ENCODE measurements at regions not wholly inside any gene's neighbourhood (a gene's known extent, or its start where the extent isn't known, plus 50 kb on each side); places are given as distances from the start of the nearest gene placed in this dataset.

DNA sequence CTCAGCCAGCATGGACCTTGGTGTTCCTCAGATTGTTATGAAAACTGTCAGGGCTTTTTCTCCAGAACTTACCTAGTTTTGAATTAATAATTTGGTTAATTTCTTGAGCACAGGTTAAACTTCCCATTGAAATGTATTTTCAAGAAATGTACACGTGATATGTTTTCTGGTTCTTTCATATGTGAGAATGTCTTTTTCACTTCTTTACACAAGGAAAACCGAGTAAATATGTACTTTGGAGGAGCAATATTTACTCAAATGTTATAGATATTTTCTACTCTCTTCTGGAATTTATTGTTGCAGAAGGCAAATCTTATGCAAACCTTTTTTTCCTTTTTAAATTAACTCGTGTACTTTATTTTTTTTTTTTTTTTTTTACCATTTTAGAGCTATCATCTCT is 134.3 kb downstream of the AHR start:
- H3K4me3 ChIP-seq (ENCODE audit: low read length) = no peak overlapping the region
- TF ChIP-seq, protein P1, sequence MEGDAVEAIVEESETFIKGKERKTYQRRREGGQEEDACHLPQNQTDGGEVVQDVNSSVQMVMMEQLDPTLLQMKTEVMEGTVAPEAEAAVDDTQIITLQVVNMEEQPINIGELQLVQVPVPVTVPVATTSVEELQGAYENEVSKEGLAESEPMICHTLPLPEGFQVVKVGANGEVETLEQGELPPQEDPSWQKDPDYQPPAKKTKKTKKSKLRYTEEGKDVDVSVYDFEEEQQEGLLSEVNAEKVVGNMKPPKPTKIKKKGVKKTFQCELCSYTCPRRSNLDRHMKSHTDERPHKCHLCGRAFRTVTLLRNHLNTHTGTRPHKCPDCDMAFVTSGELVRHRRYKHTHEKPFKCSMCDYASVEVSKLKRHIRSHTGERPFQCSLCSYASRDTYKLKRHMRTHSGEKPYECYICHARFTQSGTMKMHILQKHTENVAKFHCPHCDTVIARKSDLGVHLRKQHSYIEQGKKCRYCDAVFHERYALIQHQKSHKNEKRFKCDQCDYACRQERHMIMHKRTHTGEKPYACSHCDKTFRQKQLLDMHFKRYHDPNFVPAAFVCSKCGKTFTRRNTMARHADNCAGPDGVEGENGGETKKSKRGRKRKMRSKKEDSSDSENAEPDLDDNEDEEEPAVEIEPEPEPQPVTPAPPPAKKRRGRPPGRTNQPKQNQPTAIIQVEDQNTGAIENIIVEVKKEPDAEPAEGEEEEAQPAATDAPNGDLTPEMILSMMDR (IDR thresholded peaks at IDR 0.05; ENCODE audit: low read depth, low read length, poor library complexity, severe bottlenecking) = no peak
- TF ChIP-seq EZH2phosphoT487 (IDR thresholded peaks at IDR 0.05; ENCODE audit: borderline replicate concordance, low read length) = no peak
- H3K27ac ChIP-seq (ENCODE audit: low read depth, low read length) = no peak overlapping the region
- no peaks in the 10 kb centered on the region for H3K27me3 ChIP-seq (ENCODE audit: control insufficient read depth, low read length)
- no peaks in the 10 kb centered on the region for H3K4me1 ChIP-seq (ENCODE audit: control insufficient read depth, low read length)
- H3K79me2 ChIP-seq (ENCODE audit: control insufficient read depth, low read length) = no peaks in the 10 kb centered on the region
- no peaks in the 10 kb centered on the region for H3K36me3 ChIP-seq (ENCODE audit: control insufficient read depth, low read length)
- no peaks in the 10 kb centered on the region for H3K9me2 ChIP-seq (replicated peaks; ENCODE audit: control insufficient read depth, low read length)
- no peaks in the 10 kb centered on the region for H4K20me1 ChIP-seq (ENCODE audit: control insufficient read depth, insufficient read depth, low read depth, low read length)
- no peak overlapping the region for H3K4me2 ChIP-seq (ENCODE audit: low read length)
- peaks cover 4% of the 10 kb centered on the region; the same call in 1 of the 2 replicates for H3K9me3 ChIP-seq (ENCODE audit: control insufficient read depth, insufficient read depth, low read length)
- no peaks in the 10 kb centered on the region for H3F3A ChIP-seq (ENCODE audit: control insufficient read depth, insufficient read depth)

DNA sequence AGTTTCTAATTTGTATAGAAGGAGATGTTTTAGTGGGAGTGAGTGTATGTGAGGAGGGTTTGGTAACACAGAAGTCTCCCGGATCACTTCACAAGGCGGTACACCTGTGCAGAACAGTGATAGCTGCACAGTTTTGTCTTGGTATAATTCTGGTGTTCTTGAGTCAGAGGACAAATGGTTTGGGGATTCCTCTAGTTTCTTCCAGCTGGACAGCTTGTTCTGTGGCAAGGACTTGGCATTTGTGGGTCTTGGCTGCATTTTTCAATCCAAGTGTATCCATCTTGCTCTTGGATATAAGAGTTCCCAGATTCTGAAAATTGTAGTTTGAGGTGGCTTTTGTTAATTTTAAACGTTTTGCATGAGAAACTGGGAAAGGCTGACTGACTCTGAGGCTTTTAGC is 135.7 kb downstream of the AHR start:
- Histone ChIP-seq H3K36me3 (ENCODE audit: control insufficient read depth, low read length) (no peaks in the 10 kb centered on the region), H3K4me2 (ENCODE audit: low read length) (no peak overlapping the region), H3K79me2 (ENCODE audit: control insufficient read depth, low read length) (no peaks in the 10 kb centered on the region), H3K4me3 (ENCODE audit: low read length) (no peak overlapping the region), H4K20me1 (ENCODE audit: control insufficient read depth, insufficient read depth, low read depth, low read length) (no peaks in the 10 kb centered on the region), H3K27ac (ENCODE audit: low read depth, low read length) (no peak overlapping the region), H3K9me2 (replicated peaks; ENCODE audit: control insufficient read depth, low read length) (no peaks in the 10 kb centered on the region), H3K4me1 (ENCODE audit: control insufficient read depth, low read length) (no peaks in the 10 kb centered on the region), H3K27me3 (ENCODE audit: control insufficient read depth, low read length) (no peaks in the 10 kb centered on the region), H3F3A (ENCODE audit: control insufficient read depth, insufficient read depth) (no peaks in the 10 kb centered on the region), H3K9me3 (ENCODE audit: control insufficient read depth, insufficient read depth, low read length) (no peaks in the 10 kb centered on the region)
- TF ChIP-seq, protein P1 (IDR thresholded peaks at IDR 0.05; ENCODE audit: low read depth, low read length, poor library complexity, severe bottlenecking) = no peak
- no peak for TF ChIP-seq EZH2phosphoT487 (IDR thresholded peaks at IDR 0.05; ENCODE audit: borderline replicate concordance, low read length)

DNA sequence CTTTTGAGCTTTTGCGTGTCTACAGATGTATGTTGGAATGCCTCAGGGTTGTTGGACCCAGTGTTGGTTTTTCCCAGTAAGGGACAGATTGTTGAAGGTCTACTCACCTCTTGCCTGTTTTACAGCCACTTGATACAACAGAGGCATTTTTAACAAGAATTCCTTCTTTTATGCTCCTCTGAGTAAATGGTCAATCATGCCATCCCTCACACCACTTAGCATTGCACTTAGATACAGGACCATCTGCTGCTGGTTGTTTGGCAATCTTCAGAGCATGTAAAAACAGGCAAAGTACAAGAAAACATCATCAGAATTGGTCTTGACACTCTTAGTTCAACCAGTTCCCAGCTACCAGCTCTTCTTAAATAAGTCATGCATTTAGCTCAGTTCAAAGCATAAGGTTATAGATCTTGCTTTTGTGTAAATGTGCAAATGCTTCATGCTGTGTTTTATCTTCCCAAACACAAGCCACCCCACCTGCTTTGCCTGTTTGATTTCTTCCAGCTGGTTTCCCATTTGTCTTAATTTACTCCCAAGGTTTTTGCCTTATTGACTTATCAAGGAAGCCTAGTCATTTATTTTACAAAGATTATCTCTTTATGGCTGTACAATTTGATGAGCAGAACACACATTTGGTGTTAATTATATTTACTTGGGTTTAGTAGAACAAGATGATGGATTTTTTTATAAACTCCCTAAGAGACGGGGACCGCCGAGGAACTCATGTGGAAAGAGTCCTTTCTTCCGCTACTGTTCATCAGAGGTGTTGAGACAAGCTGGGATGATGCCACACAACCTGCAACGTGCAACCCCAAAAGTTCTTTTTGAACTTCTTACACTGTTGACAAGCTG is 136.6 kb downstream of the AHR start:
- Histone ChIP-seq H3K4me1 (ENCODE audit: control insufficient read depth, low read length) (no peaks in the 10 kb centered on the region), H3K9me3 (ENCODE audit: control insufficient read depth, insufficient read depth, low read length) (no peaks in the 10 kb centered on the region), H3K4me2 (ENCODE audit: low read length) (no peak overlapping the region)

More for the DNA sequence above, 136.6 kb downstream of the AHR start:
- H3K27me3 ChIP-seq (ENCODE audit: control insufficient read depth, low read length) = no peaks in the 10 kb centered on the region
- H4K20me1 ChIP-seq (ENCODE audit: control insufficient read depth, insufficient read depth, low read depth, low read length) = no peaks in the 10 kb centered on the region
- no peak for TF ChIP-seq EZH2phosphoT487 (IDR thresholded peaks at IDR 0.05; ENCODE audit: borderline replicate concordance, low read length)
- TF ChIP-seq, protein P1 (IDR thresholded peaks at IDR 0.05; ENCODE audit: low read depth, low read length, poor library complexity, severe bottlenecking) = no peak
- H3K4me3 ChIP-seq (ENCODE audit: low read length) = no peak overlapping the region
- no peaks in the 10 kb centered on the region for H3F3A ChIP-seq (ENCODE audit: control insufficient read depth, insufficient read depth)
- H3K9me2 ChIP-seq (replicated peaks; ENCODE audit: control insufficient read depth, low read length) = no peaks in the 10 kb centered on the region
- H3K79me2 ChIP-seq (ENCODE audit: control insufficient read depth, low read length) = no peaks in the 10 kb centered on the region
- H3K27ac ChIP-seq (ENCODE audit: low read depth, low read length) = no peak overlapping the region
- no peaks in the 10 kb centered on the region for H3K36me3 ChIP-seq (ENCODE audit: control insufficient read depth, low read length)

Data from DOHH2 (cell line).